ENCODE measurements at regions not wholly inside any gene's neighbourhood (a gene's known extent, or its start where the extent isn't known, plus 50 kb on each side); places are given as distances from the start of the nearest gene placed in this dataset.

GRCh38 chr5:156253130-156253529, 73.8 kb upstream of the SGCD start:
- Histone ChIP-seq H3K27ac (no peak overlapping the region), H3K27me3 (no peaks in the 10 kb centered on the region), H3K4me3 (no peak overlapping the region), H3K4me1 (peaks cover 0 to 2% (median 0%) of the 10 kb centered on the region in 12 donors), H3K9me3 (no peaks in the 10 kb centered on the region), H3K36me3 (no peaks in the 10 kb centered on the region)
- no peak for DNase-seq
- WGBS, 4 donors, result 83 to 92% (median 85%) methylated on average over 3 of the region's 3 CpGs
- TF ChIP-seq CTCF (IDR thresholded peaks at IDR 0.05), result no peak
- TF ChIP-seq POLR2A (IDR thresholded peaks at IDR 0.05), result no peak
- intact Hi-C loops (cut with DNase I), result no loop called here
- ATAC-seq, result no peak

GRCh38 chr5:156254196-156254595, 72.8 kb upstream of the SGCD start:
- Histone ChIP-seq H3K27ac (no peak overlapping the region), H3K4me3 (no peak overlapping the region), H3K9me3 (no peaks in the 10 kb centered on the region), H3K36me3 (no peaks in the 10 kb centered on the region), H3K27me3 (no peaks in the 10 kb centered on the region), H3K4me1 (peaks cover 0 to 2% (median 0%) of the 10 kb centered on the region in 12 donors)
- 39 to 52% (median 42%) methylated on average over 2 of the region's 2 CpGs for WGBS, 4 donors
- TF ChIP-seq POLR2A (IDR thresholded peaks at IDR 0.05) (no peak), CTCF (IDR thresholded peaks at IDR 0.05) (no peak)
- intact Hi-C loops (cut with DNase I), result no loop called here
- ATAC-seq, result no peak
- DNase-seq, result no peak

DNA sequence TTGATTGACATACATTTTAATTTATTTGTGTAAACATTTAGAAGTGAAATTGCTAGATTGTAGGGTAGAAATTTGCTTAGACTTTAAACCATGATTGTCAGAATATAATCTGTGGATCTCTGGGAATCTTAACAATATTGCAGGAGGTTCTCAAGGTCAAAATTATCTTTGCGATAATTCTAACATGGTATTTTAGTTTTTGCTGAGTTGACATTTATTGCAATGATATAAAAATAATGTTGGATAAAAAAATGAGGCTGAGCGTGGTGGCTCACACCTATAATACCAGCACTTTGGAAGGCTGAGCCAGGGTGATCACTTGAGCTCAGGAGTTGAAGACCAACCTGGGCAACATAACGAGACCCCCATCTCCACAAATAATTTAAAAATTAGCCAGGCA, 70.3 kb upstream of the SGCD start:
- intact Hi-C loops (cut with DNase I), result no loop called here
- H3K27ac ChIP-seq, result no peak overlapping the region
- H3K4me1 ChIP-seq, result no peaks in the 10 kb centered on the region
- DNase-seq (no peak), ATAC-seq (no peak)
- H3K36me3 ChIP-seq, result no peaks in the 10 kb centered on the region
- no peaks in the 10 kb centered on the region for H3K9me3 ChIP-seq
- no peak overlapping the region for H3K4me3 ChIP-seq
- no peaks in the 10 kb centered on the region for H3K27me3 ChIP-seq
- TF ChIP-seq CTCF (IDR thresholded peaks at IDR 0.05) (no peak), POLR2A (IDR thresholded peaks at IDR 0.05) (no peak)
- 87 to 93% (median 91%) methylated on average over 3 of the region's 3 CpGs for WGBS, 4 donors

GRCh38 chr5:156258934-156259333, 68.0 kb upstream of the SGCD start:
- WGBS, 4 donors, result 65 to 87% (median 82%) methylated on average over 2 of the region's 2 CpGs
- H3K4me1 ChIP-seq, result no peaks in the 10 kb centered on the region
- H3K4me3 ChIP-seq, result no peak overlapping the region

More at GRCh38 chr5:156258934-156259333, 68.0 kb upstream of the SGCD start:
- TF ChIP-seq POLR2A (IDR thresholded peaks at IDR 0.05) (no peak), CTCF (IDR thresholded peaks at IDR 0.05) (no peak)
- Histone ChIP-seq H3K27me3 (no peaks in the 10 kb centered on the region), H3K9me3 (peaks cover 0 to 5% (median 0%) of the 10 kb centered on the region in 12 donors), H3K27ac (no peak overlapping the region), H3K36me3 (no peaks in the 10 kb centered on the region)
- intact Hi-C loops (cut with DNase I), result no loop called here
- ATAC-seq (no peak), DNase-seq (no peak)
